K562 (cell line): ENCODE measurements at regions not wholly inside any gene's neighbourhood (a gene's known extent, or its start where the extent isn't known, plus 50 kb on each side); places are given as distances from the start of the nearest gene placed in this dataset.

Experiments
- ATAC-seq: fragments of 200-7000 bp; cut with Tn5 transposase; 3 replicates; pipeline ENCODE4 v1.9.1; 2020; ENCODE audit warnings: moderate library complexity
- BruUV-seq: library from RNA; stranded (reverse); fragments of 400-500 nt; replicated peaks from 2 replicates; lab custom pipeline; 2021; lab: Mats Ljungman, UMichigan
- CTCF ChIA-PET: fragments of 300-600 bp; formaldehyde crosslinking; extraction: SDS; loops from one replicate; lab custom pipeline; 2021; ENCODE audit warnings: low intra/inter-chr PET ratio; lab: Yijun Ruan, JAX
- POLR2A ChIA-PET: fragments of 300-600, 350-650 bp; sonication (Branson Sonifier 250); formaldehyde crosslinking; extraction: SDS; loops from one replicate; lab custom pipeline; 2021; ENCODE audit warnings: antibody characterized with exemption, inconsistent platforms; lab: Yijun Ruan, JAX
- DNase-seq, 4 experiments: peaks; one replicate each; pipeline versions ENCODE4 v3.0.0 to v3.0.0-alpha.2; 2011 to 2018; ENCODE audit warnings: low spot score in 3 of 4, mixed read lengths in 3 of 4; ENCODE audit errors: extremely low read depth in 1 of 4
- FAIRE-seq: peaks from 2 replicates; lab custom pipeline; 2011; peaks lifted over from hg19 to GRCh38; lab: Jason Lieb, UNC
- H2AFZ ChIP-seq: 2 replicates; pipeline ENCODE4 v1.6.0; 2011; ENCODE audit warnings: low read depth, low read length, control low read depth, inconsistent platforms
- H3K27ac ChIP-seq: fragments of 200-600 bp; 3 replicates; pipeline ENCODE4 v1.8.0; 2011; ENCODE audit warnings: low read depth, mild to moderate bottlenecking, control low read depth, inconsistent platforms, low read length, moderate library complexity, mixed read lengths; ENCODE audit errors: extremely low read depth
- H3K27me3 ChIP-seq, 2 experiments: fragments of 300-600 bp in 1 of 2; 2 replicates in 1 of 2; 3 replicates in 1 of 2; pipeline versions ENCODE4 v1.6.0 to v1.8.0; 2011; ENCODE audit warnings: inconsistent platforms in 2 of 2, low read length in 2 of 2, mild to moderate bottlenecking in 1 of 2, mixed read lengths in 1 of 2, moderate library complexity in 1 of 2; ENCODE audit not compliant: control insufficient read depth in 2 of 2, insufficient read depth in 2 of 2
- H3K36me3 ChIP-seq: fragments of 300-600 bp; 3 replicates; pipeline ENCODE4 v1.8.0; 2011; ENCODE audit warnings: mild to moderate bottlenecking, low read length, inconsistent platforms; ENCODE audit not compliant: control insufficient read depth, insufficient read depth
- H3K4me1 ChIP-seq, 2 experiments: fragments of 200-600 bp in 1 of 2; replicated peaks in 1 of 2; 2 replicates in 1 of 2; 3 replicates in 1 of 2; pipeline versions ENCODE4 v1.5.1 to v1.8.0; 2011; ENCODE audit warnings: inconsistent platforms in 2 of 2, low read length in 2 of 2, mild to moderate bottlenecking in 1 of 2, mixed read lengths in 1 of 2, moderate library complexity in 1 of 2; ENCODE audit not compliant: control insufficient read depth in 2 of 2, insufficient read depth in 2 of 2
- H3K4me2 ChIP-seq: 2 replicates; pipeline ENCODE4 v1.6.1; 2011; ENCODE audit warnings: low read length, control low read depth, inconsistent platforms, mixed read lengths; ENCODE audit not compliant: insufficient read depth
- H3K4me3 ChIP-seq: fragments of 200-600 bp; sonication (generic), shearing (Covaris generic); 2 replicates; pipeline ENCODE4 v1.5.1; 2016; ENCODE audit warnings: control low read depth, inconsistent platforms
- H3K79me2 ChIP-seq: fragments of 200-600 bp; 3 replicates; pipeline ENCODE4 v1.8.0; 2011; ENCODE audit warnings: low read length, inconsistent platforms; ENCODE audit not compliant: control insufficient read depth, insufficient read depth
- H3K9ac ChIP-seq, 2 experiments: 2 replicates each; pipeline versions ENCODE4 v1.6.0 to v1.6.1; 2011; ENCODE audit warnings: low read depth in 2 of 2, low read length in 2 of 2, control low read depth in 1 of 2, inconsistent platforms in 1 of 2, mild to moderate bottlenecking in 1 of 2, mixed read lengths in 1 of 2; ENCODE audit not compliant: insufficient read depth in 1 of 2
- H3K9me1 ChIP-seq: one replicate; pipeline ENCODE4 v1.6.0; 2011; ENCODE audit warnings: inconsistent platforms, mild to moderate bottlenecking, low read length, moderate library complexity; ENCODE audit not compliant: control insufficient read depth, insufficient read depth
- H3K9me3 ChIP-seq: replicated peaks from 2 replicates; pipeline ENCODE4 v1.5.1; 2011; ENCODE audit warnings: low read depth, low read length, inconsistent platforms; ENCODE audit not compliant: control insufficient read depth, insufficient read depth
- H4K20me1 ChIP-seq: replicated peaks from 2 replicates; pipeline ENCODE4 v1.6.1; 2011; ENCODE audit warnings: low read length, inconsistent platforms, mixed read lengths; ENCODE audit not compliant: control insufficient read depth, insufficient read depth
- ATF6 ChIP-seq: sonication (generic); formaldehyde crosslinking; IDR thresholded peaks from 2 replicates; pipeline ENCODE4 v1.4.0; 2020; ENCODE audit warnings: mild to moderate bottlenecking, missing genetic modification reagents
- GABPB1 ChIP-seq: sonication (generic); formaldehyde crosslinking; IDR thresholded peaks from 2 replicates; pipeline ENCODE4 v1.8.0; 2022; ENCODE audit warnings: mild to moderate bottlenecking, missing genetic modification reagents
- NR4A1 ChIP-seq, 2 experiments: fragments of 250-450 bp in 1 of 2; fragments of 450-650 bp in 1 of 2; sonication (Bioruptor Pico) in 1 of 2; IDR thresholded peaks; 2 replicates each; pipeline versions ENCODE4 v1.4.0 to v1.6.1; 2016 to 2020; ENCODE audit warnings: mild to moderate bottlenecking in 2 of 2, missing compliant biosample characterization in 1 of 2, missing genetic modification characterization in 1 of 2, moderate library complexity in 1 of 2
- RUNX1 ChIP-seq: sonication (generic); IDR thresholded peaks from 2 replicates; pipeline ENCODE4 v1.6.1; 2016; ENCODE audit warnings: antibody characterized with exemption, low read depth
- SMARCA4 ChIP-seq: fragments of 450-650 bp; IDR thresholded peaks from 2 replicates; pipeline ENCODE4 v1.6.1; 2016
- WGBS: fragments of 100-300 bp; shearing (Covaris generic); methylation state at CpG from one replicate; pipeline ENCODE4 v1.1.6; 2016; ENCODE audit warnings: low coverage, mixed read lengths; ENCODE audit not compliant: insufficient coverage; ENCODE audit errors: missing lambda C conversion rate; 5-methylcytosine and 5-hydroxymethylcytosine counted together
- in situ Hi-C: fragments of 300-500 bp; cut with MboI; formaldehyde crosslinking; loops from 4 replicates; pipeline ENCODE4 v1.15.0; 2018; ENCODE audit warnings: inconsistent platforms, mixed read lengths
- intact Hi-C: fragments of 100-400 bp; cut with micrococcal nuclease; formaldehyde crosslinking; loops from 2 replicates; pipeline ENCODE4 v1.14.2; 2022

GRCh38 chr13:105957769-105958438 lies 577.6 kb downstream of the EFNB2 start (continued):
- TF ChIP-seq ATF6 (CRISPR knock-in tag): no peak
- TF ChIP-seq RUNX1: no peak

GRCh38 chr13:105956921-105957320 lies 578.5 kb downstream of the EFNB2 start:
- H3K4me2 ChIP-seq: no peak overlapping the region
- H3K36me3 ChIP-seq: no peaks in the 10 kb centered on the region
- ChIA-PET CTCF (no interaction called here), POLR2A (no interaction called here)
- no peaks in the 10 kb centered on the region for H3K79me2 ChIP-seq
- in situ Hi-C loops: no loop called here
- H3K4me1 ChIP-seq: no peaks in the 10 kb centered on the region
- H2AFZ ChIP-seq: no peak overlapping the region
- H3K27me3 ChIP-seq: no peaks in the 10 kb centered on the region
- H3K4me3 ChIP-seq: no peak overlapping the region
- FAIRE-seq: no peak
- BruUV-seq: no TSS peak
- H3K9me1 ChIP-seq: no peaks in the 10 kb centered on the region
- no peak overlapping the region for H3K27ac ChIP-seq
- H3K9me3 ChIP-seq: no peaks in the 10 kb centered on the region
- ATAC-seq: no peak
- 0% methylated on average over 5 of the region's 6 CpGs for WGBS
- no peak for TF ChIP-seq SMARCA4
- TF ChIP-seq GABPB1 (CRISPR knock-in tag): no peak
- no peak for TF ChIP-seq NR4A1 (CRISPR knock-in tag; IDR thresholded peaks at IDR 0.05)
- no peak for TF ChIP-seq NR4A1 (tag; IDR thresholded peaks at IDR 0.05)
- no peak overlapping the region for H3K9ac ChIP-seq
- intact Hi-C loops: no loop called here
- no peaks in the 10 kb centered on the region for H4K20me1 ChIP-seq
- DNase-seq: no peak
